Thyroid gland (tissue), 4 donors: ENCODE measurements at regions not wholly inside any gene's neighbourhood (a gene's known extent, or its start where the extent isn't known, plus 50 kb on each side); places are given as distances from the start of the nearest gene placed in this dataset.

Experiments used
- CTCF ChIP-seq, 6 experiments: fragments of 200-600 bp in 3 of 6; fragments of 450-650 bp in 3 of 6; sonication (generic) in 3 of 6; IDR thresholded peaks; one replicate each; pipeline ENCODE4 v1.5.1; 2016 to 2019; ENCODE audit warnings: antibody characterized with exemption in 6 of 6, mild to moderate bottlenecking in 2 of 6, inconsistent platforms in 1 of 6, moderate library complexity in 1 of 6
- POLR2A ChIP-seq, 2 donors: fragments of 450-650 bp; IDR thresholded peaks; one replicate each; pipeline ENCODE4 v1.6.1; 2017; ENCODE audit warnings: antibody characterized with exemption in 2 of 2, mild to moderate bottlenecking in 2 of 2, moderate library complexity in 1 of 2

- TF ChIP-seq CTCF (IDR thresholded peaks at IDR 0.05), result peak in 3 of 6 experiments; percentile 41 to 53 (median 43)
- no peak for TF ChIP-seq POLR2A (IDR thresholded peaks at IDR 0.05)
Observed at GRCh38 chr4:34720571-34720970, 1523.7 kb downstream of the ARAP2 start.
